Activated T-cell treated with anti-CD3 and anti-CD28 coated beads, Interleukin-2, amount 50 U/mL, for 72 hours (primary cell): ENCODE measurements at regions not wholly inside any gene's neighbourhood (a gene's known extent, or its start where the extent isn't known, plus 50 kb on each side); places are given as distances from the start of the nearest gene placed in this dataset.

Experiments used
- ATAC-seq, 2 donors: fragments of 150-1000 bp; cut with Tn5 transposase; replicated peaks in 1 of 2; 2 replicates each; pipeline ENCODE4 v1.10.0; 2021; ENCODE audit warnings: moderate library complexity in 2 of 2, mild to moderate bottlenecking in 1 of 2
- DNase-seq, 2 donors: peaks; one replicate each; pipeline ENCODE4 v3.0.0; 2021 to 2022; ENCODE audit warnings: mixed read lengths in 1 of 2
- H3K27ac Mint-ChIP-seq: one replicate; pipeline ENCODE4 v1.8.0; 2022; ENCODE audit warnings: mild to moderate bottlenecking, moderate library complexity, mixed read lengths
- H3K27me3 Mint-ChIP-seq: one replicate; pipeline ENCODE4 v1.8.0; 2022; ENCODE audit warnings: low read depth, mixed read lengths
- H3K36me3 Mint-ChIP-seq, 2 donors: one replicate each; pipeline ENCODE4 v1.8.0; 2022; ENCODE audit warnings: mixed read lengths in 2 of 2, mild to moderate bottlenecking in 1 of 2; ENCODE audit not compliant: insufficient read depth in 2 of 2
- H3K4me1 Mint-ChIP-seq: one replicate; pipeline ENCODE4 v1.8.0; 2022; ENCODE audit warnings: low read depth, mixed read lengths
- H3K4me3 Mint-ChIP-seq, 2 donors: one replicate each; pipeline ENCODE4 v1.8.0; 2022; ENCODE audit warnings: mild to moderate bottlenecking in 2 of 2, mixed read lengths in 2 of 2, moderate library complexity in 2 of 2
- H3K9me3 Mint-ChIP-seq, 2 donors: one replicate each; pipeline ENCODE4 v1.8.0; 2022; ENCODE audit warnings: mixed read lengths in 2 of 2

DNA sequence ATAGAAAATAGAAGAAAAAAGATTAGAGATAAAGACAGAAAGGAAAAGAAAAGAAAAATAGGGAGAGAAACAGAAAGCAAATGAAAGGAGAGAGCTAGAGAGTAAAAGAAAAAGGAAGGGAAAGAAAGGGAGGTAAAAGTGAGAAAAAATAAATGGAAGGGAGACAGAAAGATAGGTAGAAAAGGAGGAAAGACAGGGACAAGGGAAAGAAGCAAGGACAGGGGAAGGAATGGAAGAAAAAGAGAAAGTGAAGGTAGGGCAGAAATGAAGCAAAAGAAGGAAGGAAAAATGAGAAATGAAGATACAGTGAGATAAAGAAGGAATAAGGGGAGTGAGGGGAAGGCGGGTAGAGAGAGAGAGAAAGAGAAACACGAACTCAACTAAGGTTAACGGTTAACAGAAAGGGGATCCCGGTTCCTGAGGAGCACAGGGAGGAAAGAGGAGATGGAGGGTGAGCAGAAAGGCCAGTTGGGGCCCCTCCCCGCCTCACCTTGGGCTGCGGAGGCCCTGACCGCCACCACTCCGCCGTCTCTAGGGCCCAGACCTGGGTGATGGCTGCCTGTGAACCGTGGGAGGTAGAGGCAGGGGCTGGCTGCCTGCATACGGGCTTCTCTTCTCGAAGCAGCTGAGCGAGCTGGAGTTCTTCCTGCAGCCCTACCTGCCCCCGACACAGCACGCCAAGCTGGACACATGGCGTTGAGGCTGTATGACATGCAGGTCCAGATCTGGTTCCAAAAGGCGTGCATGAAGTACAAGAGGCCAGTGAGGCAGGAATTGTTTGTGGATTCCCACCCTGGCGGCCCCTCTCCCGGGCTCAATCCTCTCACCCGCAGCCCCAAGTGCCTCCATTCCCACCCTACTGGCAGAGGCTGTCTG is 59.5 kb downstream of the SMUG1 start:
- H3K36me3 Mint-ChIP-seq: no peaks in the 10 kb centered on the region
- no peak overlapping the region for H3K27ac Mint-ChIP-seq
- H3K4me3 Mint-ChIP-seq: no peak overlapping the region
- ATAC-seq (no peak), DNase-seq (no peak)
- peaks cover 86% of the 10 kb centered on the region for H3K27me3 Mint-ChIP-seq
- no peaks in the 10 kb centered on the region for H3K9me3 Mint-ChIP-seq
- peaks cover 14% of the 10 kb centered on the region for H3K4me1 Mint-ChIP-seq
